ENCODE measurements at regions not wholly inside any gene's neighbourhood (a gene's known extent, or its start where the extent isn't known, plus 50 kb on each side); places are given as distances from the start of the nearest gene placed in this dataset.

DNA sequence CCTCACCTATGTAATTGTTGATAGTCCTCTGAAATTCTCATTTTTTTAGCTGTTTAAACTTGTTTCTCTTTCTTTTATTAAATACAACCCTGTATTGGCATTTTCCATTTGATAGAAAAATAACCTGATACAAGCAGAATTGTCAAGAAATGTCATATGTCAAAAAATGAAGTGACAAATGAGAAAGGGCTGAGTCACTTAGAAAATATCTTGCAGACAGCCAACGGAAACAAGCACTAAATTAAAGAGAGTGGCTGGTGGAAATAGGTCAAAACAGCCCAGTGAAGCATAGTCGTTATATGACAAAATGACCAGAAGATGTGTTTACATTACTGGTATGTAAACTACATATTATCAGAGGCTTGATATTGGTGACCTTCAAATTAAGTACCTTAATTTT lies 484.4 kb downstream of the PLA2G4A start:
- TF ChIP-seq, protein P1, sequence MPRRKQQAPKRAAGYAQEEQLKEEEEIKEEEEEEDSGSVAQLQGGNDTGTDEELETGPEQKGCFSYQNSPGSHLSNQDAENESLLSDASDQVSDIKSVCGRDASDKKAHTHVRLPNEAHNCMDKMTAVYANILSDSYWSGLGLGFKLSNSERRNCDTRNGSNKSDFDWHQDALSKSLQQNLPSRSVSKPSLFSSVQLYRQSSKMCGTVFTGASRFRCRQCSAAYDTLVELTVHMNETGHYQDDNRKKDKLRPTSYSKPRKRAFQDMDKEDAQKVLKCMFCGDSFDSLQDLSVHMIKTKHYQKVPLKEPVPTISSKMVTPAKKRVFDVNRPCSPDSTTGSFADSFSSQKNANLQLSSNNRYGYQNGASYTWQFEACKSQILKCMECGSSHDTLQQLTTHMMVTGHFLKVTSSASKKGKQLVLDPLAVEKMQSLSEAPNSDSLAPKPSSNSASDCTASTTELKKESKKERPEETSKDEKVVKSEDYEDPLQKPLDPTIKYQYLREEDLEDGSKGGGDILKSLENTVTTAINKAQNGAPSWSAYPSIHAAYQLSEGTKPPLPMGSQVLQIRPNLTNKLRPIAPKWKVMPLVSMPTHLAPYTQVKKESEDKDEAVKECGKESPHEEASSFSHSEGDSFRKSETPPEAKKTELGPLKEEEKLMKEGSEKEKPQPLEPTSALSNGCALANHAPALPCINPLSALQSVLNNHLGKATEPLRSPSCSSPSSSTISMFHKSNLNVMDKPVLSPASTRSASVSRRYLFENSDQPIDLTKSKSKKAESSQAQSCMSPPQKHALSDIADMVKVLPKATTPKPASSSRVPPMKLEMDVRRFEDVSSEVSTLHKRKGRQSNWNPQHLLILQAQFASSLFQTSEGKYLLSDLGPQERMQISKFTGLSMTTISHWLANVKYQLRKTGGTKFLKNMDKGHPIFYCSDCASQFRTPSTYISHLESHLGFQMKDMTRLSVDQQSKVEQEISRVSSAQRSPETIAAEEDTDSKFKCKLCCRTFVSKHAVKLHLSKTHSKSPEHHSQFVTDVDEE (CRISPR knock-in tag; IDR thresholded peaks at IDR 0.05): no peak
- TF ChIP-seq RARB (CRISPR knock-in tag; IDR thresholded peaks at IDR 0.05) (no peak), ARNTL (CRISPR knock-in tag; IDR thresholded peaks at IDR 0.05; ENCODE audit: borderline replicate concordance, low read depth) (no peak), ESRRG (CRISPR knock-in tag; IDR thresholded peaks at IDR 0.05) (no peak), CSDC2 (CRISPR knock-in tag; IDR thresholded peaks at IDR 0.05) (no peak), ZNF565 (CRISPR knock-in tag; conservative IDR thresholded peaks at IDR 0.05; ENCODE audit: low read depth) (no peak), OSR1 (CRISPR knock-in tag; IDR thresholded peaks at IDR 0.05) (no peak), ZFP3 (CRISPR knock-in tag; IDR thresholded peaks at IDR 0.05) (no peak), ZNF8 (CRISPR knock-in tag; IDR thresholded peaks at IDR 0.05) (no peak), PPARA (CRISPR knock-in tag; IDR thresholded peaks at IDR 0.05; ENCODE audit: borderline replicate concordance) (no peak)
- TF ChIP-seq, protein P2, sequence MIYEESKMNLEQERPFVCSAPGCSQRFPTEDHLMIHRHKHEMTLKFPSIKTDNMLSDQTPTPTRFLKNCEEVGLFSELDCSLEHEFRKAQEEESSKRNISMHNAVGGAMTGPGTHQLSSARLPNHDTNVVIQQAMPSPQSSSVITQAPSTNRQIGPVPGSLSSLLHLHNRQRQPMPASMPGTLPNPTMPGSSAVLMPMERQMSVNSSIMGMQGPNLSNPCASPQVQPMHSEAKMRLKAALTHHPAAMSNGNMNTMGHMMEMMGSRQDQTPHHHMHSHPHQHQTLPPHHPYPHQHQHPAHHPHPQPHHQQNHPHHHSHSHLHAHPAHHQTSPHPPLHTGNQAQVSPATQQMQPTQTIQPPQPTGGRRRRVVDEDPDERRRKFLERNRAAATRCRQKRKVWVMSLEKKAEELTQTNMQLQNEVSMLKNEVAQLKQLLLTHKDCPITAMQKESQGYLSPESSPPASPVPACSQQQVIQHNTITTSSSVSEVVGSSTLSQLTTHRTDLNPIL (CRISPR knock-in tag; IDR thresholded peaks at IDR 0.05; ENCODE audit: low read depth): no peak
- TF ChIP-seq, protein P3, sequence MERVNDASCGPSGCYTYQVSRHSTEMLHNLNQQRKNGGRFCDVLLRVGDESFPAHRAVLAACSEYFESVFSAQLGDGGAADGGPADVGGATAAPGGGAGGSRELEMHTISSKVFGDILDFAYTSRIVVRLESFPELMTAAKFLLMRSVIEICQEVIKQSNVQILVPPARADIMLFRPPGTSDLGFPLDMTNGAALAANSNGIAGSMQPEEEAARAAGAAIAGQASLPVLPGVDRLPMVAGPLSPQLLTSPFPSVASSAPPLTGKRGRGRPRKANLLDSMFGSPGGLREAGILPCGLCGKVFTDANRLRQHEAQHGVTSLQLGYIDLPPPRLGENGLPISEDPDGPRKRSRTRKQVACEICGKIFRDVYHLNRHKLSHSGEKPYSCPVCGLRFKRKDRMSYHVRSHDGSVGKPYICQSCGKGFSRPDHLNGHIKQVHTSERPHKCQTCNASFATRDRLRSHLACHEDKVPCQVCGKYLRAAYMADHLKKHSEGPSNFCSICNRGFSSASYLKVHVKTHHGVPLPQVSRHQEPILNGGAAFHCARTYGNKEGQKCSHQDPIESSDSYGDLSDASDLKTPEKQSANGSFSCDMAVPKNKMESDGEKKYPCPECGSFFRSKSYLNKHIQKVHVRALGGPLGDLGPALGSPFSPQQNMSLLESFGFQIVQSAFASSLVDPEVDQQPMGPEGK (CRISPR knock-in tag; IDR thresholded peaks at IDR 0.05; ENCODE audit: borderline replicate concordance): no peak
- TF ChIP-seq, protein P4, sequence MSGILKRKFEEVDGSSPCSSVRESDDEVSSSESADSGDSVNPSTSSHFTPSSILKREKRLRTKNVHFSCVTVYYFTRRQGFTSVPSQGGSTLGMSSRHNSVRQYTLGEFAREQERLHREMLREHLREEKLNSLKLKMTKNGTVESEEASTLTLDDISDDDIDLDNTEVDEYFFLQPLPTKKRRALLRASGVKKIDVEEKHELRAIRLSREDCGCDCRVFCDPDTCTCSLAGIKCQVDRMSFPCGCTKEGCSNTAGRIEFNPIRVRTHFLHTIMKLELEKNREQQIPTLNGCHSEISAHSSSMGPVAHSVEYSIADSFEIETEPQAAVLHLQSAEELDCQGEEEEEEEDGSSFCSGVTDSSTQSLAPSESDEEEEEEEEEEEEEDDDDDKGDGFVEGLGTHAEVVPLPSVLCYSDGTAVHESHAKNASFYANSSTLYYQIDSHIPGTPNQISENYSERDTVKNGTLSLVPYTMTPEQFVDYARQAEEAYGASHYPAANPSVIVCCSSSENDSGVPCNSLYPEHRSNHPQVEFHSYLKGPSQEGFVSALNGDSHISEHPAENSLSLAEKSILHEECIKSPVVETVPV (CRISPR knock-in tag; IDR thresholded peaks at IDR 0.05): no peak
- TF ChIP-seq, protein P5, sequence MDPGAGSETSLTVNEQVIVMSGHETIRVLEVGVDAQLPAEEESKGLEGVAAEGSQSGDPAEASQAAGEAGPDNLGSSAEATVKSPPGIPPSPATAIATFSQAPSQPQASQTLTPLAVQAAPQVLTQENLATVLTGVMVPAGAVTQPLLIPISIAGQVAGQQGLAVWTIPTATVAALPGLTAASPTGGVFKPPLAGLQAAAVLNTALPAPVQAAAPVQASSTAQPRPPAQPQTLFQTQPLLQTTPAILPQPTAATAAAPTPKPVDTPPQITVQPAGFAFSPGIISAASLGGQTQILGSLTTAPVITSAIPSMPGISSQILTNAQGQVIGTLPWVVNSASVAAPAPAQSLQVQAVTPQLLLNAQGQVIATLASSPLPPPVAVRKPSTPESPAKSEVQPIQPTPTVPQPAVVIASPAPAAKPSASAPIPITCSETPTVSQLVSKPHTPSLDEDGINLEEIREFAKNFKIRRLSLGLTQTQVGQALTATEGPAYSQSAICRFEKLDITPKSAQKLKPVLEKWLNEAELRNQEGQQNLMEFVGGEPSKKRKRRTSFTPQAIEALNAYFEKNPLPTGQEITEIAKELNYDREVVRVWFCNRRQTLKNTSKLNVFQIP (CRISPR knock-in tag; IDR thresholded peaks at IDR 0.05; ENCODE audit: borderline replicate concordance, low read depth): no peak

Data from SK-N-SH treated with all-trans-retinoic acid at 6 μM for 48 hours (cell line).